Fibroblast of villous mesenchyme (primary cell): ENCODE measurements at regions not wholly inside any gene's neighbourhood (a gene's known extent, or its start where the extent isn't known, plus 50 kb on each side); places are given as distances from the start of the nearest gene placed in this dataset.

Experiments
- DNase-seq: peaks from one replicate; pipeline ENCODE4 v3.0.0-alpha.2; 2010; ENCODE audit warnings: low read depth
- H3K4me3 ChIP-seq: 2 replicates; pipeline ENCODE4 v1.5.1; 2011; ENCODE audit warnings: low read depth, mild to moderate bottlenecking, low read length
- TF ChIP-seq, protein P1 (sequence below): IDR thresholded peaks from 2 replicates; pipeline ENCODE4 v1.5.1; 2012; ENCODE audit warnings: low read depth, mild to moderate bottlenecking, low read length; ENCODE audit not compliant: insufficient read depth

GRCh38 chr4:124409044-124409443, 303.5 kb downstream of the ANKRD50 start:
- no peak overlapping the region for H3K4me3 ChIP-seq
- DNase-seq, result no peak
- TF ChIP-seq, protein P1, sequence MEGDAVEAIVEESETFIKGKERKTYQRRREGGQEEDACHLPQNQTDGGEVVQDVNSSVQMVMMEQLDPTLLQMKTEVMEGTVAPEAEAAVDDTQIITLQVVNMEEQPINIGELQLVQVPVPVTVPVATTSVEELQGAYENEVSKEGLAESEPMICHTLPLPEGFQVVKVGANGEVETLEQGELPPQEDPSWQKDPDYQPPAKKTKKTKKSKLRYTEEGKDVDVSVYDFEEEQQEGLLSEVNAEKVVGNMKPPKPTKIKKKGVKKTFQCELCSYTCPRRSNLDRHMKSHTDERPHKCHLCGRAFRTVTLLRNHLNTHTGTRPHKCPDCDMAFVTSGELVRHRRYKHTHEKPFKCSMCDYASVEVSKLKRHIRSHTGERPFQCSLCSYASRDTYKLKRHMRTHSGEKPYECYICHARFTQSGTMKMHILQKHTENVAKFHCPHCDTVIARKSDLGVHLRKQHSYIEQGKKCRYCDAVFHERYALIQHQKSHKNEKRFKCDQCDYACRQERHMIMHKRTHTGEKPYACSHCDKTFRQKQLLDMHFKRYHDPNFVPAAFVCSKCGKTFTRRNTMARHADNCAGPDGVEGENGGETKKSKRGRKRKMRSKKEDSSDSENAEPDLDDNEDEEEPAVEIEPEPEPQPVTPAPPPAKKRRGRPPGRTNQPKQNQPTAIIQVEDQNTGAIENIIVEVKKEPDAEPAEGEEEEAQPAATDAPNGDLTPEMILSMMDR, result no peak

- peak; percentile 15 for DNase-seq
- H3K4me3 ChIP-seq, result no peak overlapping the region
These were observed 298.1 kb downstream of the ANKRD50 start for GRCh38 chr4:124414276-124415040.

DNA sequence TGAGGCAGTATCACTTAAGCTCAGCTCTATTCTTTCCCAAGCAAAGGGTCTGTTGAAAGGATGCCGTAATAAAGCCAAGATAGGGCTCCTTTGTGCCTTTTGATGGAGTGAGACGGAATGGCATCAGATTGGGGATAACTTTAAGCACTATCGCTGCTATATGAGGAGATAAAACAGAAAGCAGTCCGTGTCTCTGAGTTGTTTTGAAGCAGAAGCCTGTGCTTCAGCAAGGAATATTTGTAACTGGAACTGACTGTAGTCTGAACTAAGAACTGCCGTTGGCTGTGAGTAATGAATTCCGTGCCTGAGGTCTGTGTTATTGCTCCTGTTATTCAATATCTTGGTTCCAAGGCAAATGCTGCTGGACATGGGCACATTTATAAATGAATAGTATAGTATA, 297.4 kb downstream of the ANKRD50 start:
- H3K4me3 ChIP-seq, result no peak overlapping the region
- no peak for DNase-seq
- TF ChIP-seq, protein P1, result no peak

More at GRCh38 chr4:124414276-124415040, 298.1 kb downstream of the ANKRD50 start:
- TF ChIP-seq, protein P1, result no peak

DNA sequence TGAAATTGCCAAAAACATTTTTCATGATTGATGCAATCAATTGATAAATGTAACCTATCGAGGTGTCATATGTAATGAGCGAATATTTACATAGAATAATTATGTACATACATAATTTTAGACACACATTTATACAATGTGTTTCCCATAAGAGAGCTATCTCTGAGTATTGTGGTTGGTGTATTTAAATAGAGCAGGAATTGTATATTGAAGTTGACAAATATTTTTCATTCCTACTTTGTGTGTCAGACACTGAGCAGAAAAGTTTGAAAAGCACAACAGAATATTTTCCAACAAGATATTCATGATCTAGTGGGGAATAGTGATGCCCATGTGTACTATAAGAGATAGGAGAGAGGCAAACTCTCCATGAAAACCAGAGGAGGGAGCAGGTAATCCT, 295.2 kb downstream of the ANKRD50 start:
- no peak overlapping the region for H3K4me3 ChIP-seq
- TF ChIP-seq, protein P1, result no peak
- no peak for DNase-seq

GRCh38 chr4:124420166-124420695, 292.3 kb downstream of the ANKRD50 start:
- no peak for DNase-seq
- no peak overlapping the region for H3K4me3 ChIP-seq
- TF ChIP-seq, protein P1, result no peak

DNA sequence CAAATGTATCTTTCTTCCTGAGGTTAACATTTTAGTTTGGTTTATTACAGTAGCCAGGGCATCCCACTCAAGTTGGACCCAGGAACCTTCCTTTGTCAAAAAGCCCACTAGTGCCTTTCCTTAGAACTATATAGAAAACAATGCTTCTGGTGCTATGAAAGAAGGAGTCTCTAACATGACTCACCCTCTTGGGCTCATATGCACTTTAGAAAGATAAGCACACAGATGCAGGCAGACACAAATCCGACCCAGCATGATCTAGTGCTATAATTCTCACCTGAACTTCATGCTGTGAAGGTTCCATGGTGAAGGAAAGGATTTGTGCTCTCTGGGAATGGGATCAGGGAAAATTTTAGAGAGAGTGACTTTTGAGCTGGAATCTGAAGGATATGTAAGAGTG, 289.4 kb downstream of the ANKRD50 start:
- TF ChIP-seq, protein P1, result no peak
- H3K4me3 ChIP-seq, result no peak overlapping the region
- peak; percentile 11 for DNase-seq
